ENCODE measurements at regions not wholly inside any gene's neighbourhood (a gene's known extent, or its start where the extent isn't known, plus 50 kb on each side); places are given as distances from the start of the nearest gene placed in this dataset.

DNA sequence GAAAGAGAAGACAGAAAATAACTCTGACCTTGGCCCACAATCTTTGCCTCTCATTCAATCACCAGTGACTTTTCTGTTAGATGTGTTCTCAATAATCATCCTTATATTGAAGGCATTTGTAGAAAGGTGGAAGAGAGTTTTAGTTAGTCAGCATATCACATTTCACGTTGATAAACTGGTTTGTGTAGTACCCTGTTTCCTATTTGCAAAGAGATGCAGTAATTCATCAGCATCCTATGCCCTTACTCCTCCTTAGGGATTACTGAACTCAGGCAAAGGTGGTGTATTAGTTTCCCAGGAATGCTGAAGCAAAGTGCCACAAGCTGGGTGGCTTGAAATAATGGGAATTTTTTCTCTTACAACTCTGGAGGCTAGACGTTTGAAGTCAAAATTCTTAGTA lies 145.0 kb downstream of the SPP2 start:
- DNase-seq = no peak
- Histone ChIP-seq H4K20me1 (ENCODE audit: insufficient read depth, low read length) (no peaks in the 10 kb centered on the region), H3K9me3 (replicated peaks in 1 of 2; ENCODE audit: control insufficient read depth in 1 of 2, insufficient read depth in 1 of 2, low read length in 2 of 2) (no peaks in the 10 kb centered on the region), H3K36me3 (replicated peaks in 1 of 2; ENCODE audit: control insufficient read depth in 1 of 2, insufficient read depth in 2 of 2, low read length in 2 of 2) (no peaks in the 10 kb centered on the region), H3K9ac (ENCODE audit: insufficient read depth, low read length, poor library complexity, severe bottlenecking) (no peak overlapping the region), H3K4me3 (replicated peaks in 1 of 3; ENCODE audit: low read depth in 2 of 3, low read length in 3 of 3) (no peak overlapping the region), H3K27ac (ENCODE audit: low read depth in 1 of 2, low read length in 2 of 2) (no peak overlapping the region), H3K27me3 (ENCODE audit: control insufficient read depth in 2 of 2, insufficient read depth in 2 of 2, low read length in 2 of 2) (peaks cover 0 to 2% of the 10 kb centered on the region in 2 donors), H2AFZ (ENCODE audit: insufficient read depth, low read depth, low read length, poor library complexity, severe bottlenecking) (no peak overlapping the region), H3K4me1 (ENCODE audit: control insufficient read depth in 1 of 2, insufficient read depth in 2 of 2, low read length in 2 of 2) (no peaks in the 10 kb centered on the region), H3K4me2 (replicated peaks; ENCODE audit: extremely low read depth, low read length, poor library complexity, severe bottlenecking) (no peak overlapping the region), H3K79me2 (ENCODE audit: insufficient read depth, low read length) (no peaks in the 10 kb centered on the region)
- H3K27me3 Mint-ChIP-seq (ENCODE audit: low read depth in 3 of 3) = peaks cover 2 to 6% (median 5%) of the 10 kb centered on the region in 3 donors
- no CpG with 5 or more reads among the region's 2 CpGs for WGBS (ENCODE audit: insufficient coverage)
- TF ChIP-seq, protein P1, sequence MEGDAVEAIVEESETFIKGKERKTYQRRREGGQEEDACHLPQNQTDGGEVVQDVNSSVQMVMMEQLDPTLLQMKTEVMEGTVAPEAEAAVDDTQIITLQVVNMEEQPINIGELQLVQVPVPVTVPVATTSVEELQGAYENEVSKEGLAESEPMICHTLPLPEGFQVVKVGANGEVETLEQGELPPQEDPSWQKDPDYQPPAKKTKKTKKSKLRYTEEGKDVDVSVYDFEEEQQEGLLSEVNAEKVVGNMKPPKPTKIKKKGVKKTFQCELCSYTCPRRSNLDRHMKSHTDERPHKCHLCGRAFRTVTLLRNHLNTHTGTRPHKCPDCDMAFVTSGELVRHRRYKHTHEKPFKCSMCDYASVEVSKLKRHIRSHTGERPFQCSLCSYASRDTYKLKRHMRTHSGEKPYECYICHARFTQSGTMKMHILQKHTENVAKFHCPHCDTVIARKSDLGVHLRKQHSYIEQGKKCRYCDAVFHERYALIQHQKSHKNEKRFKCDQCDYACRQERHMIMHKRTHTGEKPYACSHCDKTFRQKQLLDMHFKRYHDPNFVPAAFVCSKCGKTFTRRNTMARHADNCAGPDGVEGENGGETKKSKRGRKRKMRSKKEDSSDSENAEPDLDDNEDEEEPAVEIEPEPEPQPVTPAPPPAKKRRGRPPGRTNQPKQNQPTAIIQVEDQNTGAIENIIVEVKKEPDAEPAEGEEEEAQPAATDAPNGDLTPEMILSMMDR (IDR thresholded peaks at IDR 0.05) = no peak
- no peak overlapping the region for H3K4me3 Mint-ChIP-seq
- H3K27ac Mint-ChIP-seq = no peak overlapping the region
- intact Hi-C loops (cut with micrococcal nuclease) = no loop called here
- H3K36me3 Mint-ChIP-seq = no peaks in the 10 kb centered on the region
- H3K9me3 Mint-ChIP-seq = peaks cover 0 to 6% (median 0%) of the 10 kb centered on the region in 7 donors
- no peaks in the 10 kb centered on the region for H3K4me1 Mint-ChIP-seq

DNA sequence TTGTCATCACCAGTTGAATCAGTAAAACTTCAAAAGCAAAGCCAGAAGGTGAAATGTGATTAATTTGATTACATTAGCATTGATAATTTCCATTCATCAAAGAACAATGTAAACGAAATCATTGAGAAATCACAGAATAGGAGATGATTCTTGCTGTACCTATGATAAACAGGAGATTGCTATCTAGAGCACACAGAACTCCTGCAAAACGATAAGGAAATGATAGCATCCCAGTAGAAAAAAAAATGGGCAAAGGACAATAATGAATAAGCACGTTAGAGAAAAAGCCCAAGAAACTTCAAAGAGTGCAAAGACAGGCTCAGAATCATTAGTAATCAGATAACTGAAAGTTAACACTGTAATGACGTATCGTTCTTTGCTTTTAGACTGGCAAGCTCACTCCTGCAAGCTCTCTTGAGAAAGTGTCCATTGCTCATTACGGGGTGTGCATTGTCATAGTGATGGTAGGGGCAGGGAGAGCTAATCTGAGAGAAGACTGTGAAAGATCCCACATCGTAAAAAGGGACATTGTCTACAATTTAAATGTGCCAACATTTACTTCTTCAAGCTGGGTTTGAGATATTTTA lies 143.6 kb downstream of the SPP2 start:
- H3K36me3 Mint-ChIP-seq = no peaks in the 10 kb centered on the region
- H3K4me1 Mint-ChIP-seq = no peaks in the 10 kb centered on the region
- Histone ChIP-seq H3K79me2 (ENCODE audit: insufficient read depth, low read length) (no peaks in the 10 kb centered on the region), H3K9me3 (replicated peaks in 1 of 2; ENCODE audit: control insufficient read depth in 1 of 2, insufficient read depth in 1 of 2, low read length in 2 of 2) (no peaks in the 10 kb centered on the region), H2AFZ (ENCODE audit: insufficient read depth, low read depth, low read length, poor library complexity, severe bottlenecking) (no peak overlapping the region), H4K20me1 (ENCODE audit: insufficient read depth, low read length) (no peaks in the 10 kb centered on the region), H3K9ac (ENCODE audit: insufficient read depth, low read length, poor library complexity, severe bottlenecking) (no peak overlapping the region), H3K4me1 (ENCODE audit: control insufficient read depth in 1 of 2, insufficient read depth in 2 of 2, low read length in 2 of 2) (no peaks in the 10 kb centered on the region), H3K4me3 (replicated peaks in 1 of 3; ENCODE audit: low read depth in 2 of 3, low read length in 3 of 3) (no peak overlapping the region), H3K27ac (ENCODE audit: low read depth in 1 of 2, low read length in 2 of 2) (no peak overlapping the region), H3K27me3 (ENCODE audit: control insufficient read depth in 2 of 2, insufficient read depth in 2 of 2, low read length in 2 of 2) (peaks cover 0 to 2% of the 10 kb centered on the region in 2 donors), H3K4me2 (replicated peaks; ENCODE audit: extremely low read depth, low read length, poor library complexity, severe bottlenecking) (no peak overlapping the region), H3K36me3 (replicated peaks in 1 of 2; ENCODE audit: control insufficient read depth in 1 of 2, insufficient read depth in 2 of 2, low read length in 2 of 2) (no peaks in the 10 kb centered on the region)
- peaks cover 0 to 6% (median 0%) of the 10 kb centered on the region in 7 donors for H3K9me3 Mint-ChIP-seq
- intact Hi-C loops (cut with micrococcal nuclease) = no loop called here
- H3K27me3 Mint-ChIP-seq (ENCODE audit: low read depth in 3 of 3) = peaks cover 2 to 9% (median 6%) of the 10 kb centered on the region in 3 donors
- WGBS (ENCODE audit: insufficient coverage) = 86% methylated on average over 5 of the region's 7 CpGs
- H3K4me3 Mint-ChIP-seq = no peak overlapping the region
- no peak for DNase-seq
- no peak overlapping the region for H3K27ac Mint-ChIP-seq
- TF ChIP-seq, protein P1 (IDR thresholded peaks at IDR 0.05) = no peak
